ENCODE measurements at regions not wholly inside any gene's neighbourhood (a gene's known extent, or its start where the extent isn't known, plus 50 kb on each side); places are given as distances from the start of the nearest gene placed in this dataset.

- TF ChIP-seq CTCF (IDR thresholded peaks at IDR 0.05; ENCODE audit: borderline replicate concordance): no peak
- DNase-seq: no peak
- no peak overlapping the region for H3K4me3 ChIP-seq
- no peaks in the 10 kb centered on the region for H3K27me3 ChIP-seq (ENCODE audit: low read depth)
- no peaks in the 10 kb centered on the region for H3K36me3 ChIP-seq
- peaks cover 11% of the 10 kb centered on the region for H3K4me1 ChIP-seq
- peaks cover 7% of the 10 kb centered on the region for H3K9me3 ChIP-seq (replicated peaks)
- no peak overlapping the region for H3K27ac ChIP-seq (replicated peaks)
- intact Hi-C loops (cut with micrococcal nuclease): no loop called here
Measured at GRCh38 chr11:127864861-127865260, 722.5 kb downstream of the ETS1 start.

- intact Hi-C loops (cut with micrococcal nuclease): no loop called here
- no peak for TF ChIP-seq CTCF (IDR thresholded peaks at IDR 0.05; ENCODE audit: borderline replicate concordance)
- Histone ChIP-seq H3K27me3 (ENCODE audit: low read depth) (no peaks in the 10 kb centered on the region), H3K4me3 (no peak overlapping the region), H3K4me1 (peaks cover 9% of the 10 kb centered on the region), H3K9me3 (replicated peaks) (no peaks in the 10 kb centered on the region), H3K27ac (replicated peaks) (no peak overlapping the region), H3K36me3 (no peaks in the 10 kb centered on the region)
- no peak for DNase-seq
Measured at GRCh38 chr11:127862406-127862805, 725.0 kb downstream of the ETS1 start.

GRCh38 chr11:127859941-127860354 is 727.4 kb downstream of the ETS1 start:
- intact Hi-C loops (cut with micrococcal nuclease): no loop called here
- no peak overlapping the region for H3K4me3 ChIP-seq

GRCh38 chr11:127844876-127845275 is 742.5 kb downstream of the ETS1 start:
- H3K4me3 ChIP-seq: no peak overlapping the region
- H3K4me1 ChIP-seq: no peaks in the 10 kb centered on the region
- H3K27me3 ChIP-seq (ENCODE audit: low read depth): no peaks in the 10 kb centered on the region
- intact Hi-C loops (cut with micrococcal nuclease): no loop called here
- no peaks in the 10 kb centered on the region for H3K36me3 ChIP-seq
- no peak for DNase-seq
- no peak for TF ChIP-seq CTCF (IDR thresholded peaks at IDR 0.05; ENCODE audit: borderline replicate concordance)
- H3K27ac ChIP-seq (replicated peaks): no peak overlapping the region
- H3K9me3 ChIP-seq (replicated peaks): no peaks in the 10 kb centered on the region

More at GRCh38 chr11:127859941-127860354, 727.4 kb downstream of the ETS1 start:
- Histone ChIP-seq H3K27ac (replicated peaks) (no peak overlapping the region), H3K36me3 (no peaks in the 10 kb centered on the region), H3K27me3 (ENCODE audit: low read depth) (no peaks in the 10 kb centered on the region), H3K4me1 (no peaks in the 10 kb centered on the region), H3K9me3 (replicated peaks) (no peaks in the 10 kb centered on the region)
- DNase-seq: no peak
- no peak for TF ChIP-seq CTCF (IDR thresholded peaks at IDR 0.05; ENCODE audit: borderline replicate concordance)

GRCh38 chr11:127843483-127844396 is 743.6 kb downstream of the ETS1 start:
- TF ChIP-seq CTCF (IDR thresholded peaks at IDR 0.05; ENCODE audit: borderline replicate concordance): peak; percentile 70
- peak; percentile 53 for DNase-seq
- H3K4me3 ChIP-seq: no peak overlapping the region

More at GRCh38 chr11:127843483-127844396, 743.6 kb downstream of the ETS1 start:
- Histone ChIP-seq H3K4me1 (no peaks in the 10 kb centered on the region), H3K36me3 (no peaks in the 10 kb centered on the region), H3K9me3 (replicated peaks) (no peaks in the 10 kb centered on the region), H3K27ac (replicated peaks) (no peak overlapping the region), H3K27me3 (ENCODE audit: low read depth) (no peaks in the 10 kb centered on the region)
- intact Hi-C loops (cut with micrococcal nuclease): no loop called here

Data from left ventricle myocardium inferior (tissue), 1 donor.